Muscle of leg (tissue), 3 donors: ENCODE measurements at regions not wholly inside any gene's neighbourhood (a gene's known extent, or its start where the extent isn't known, plus 50 kb on each side); places are given as distances from the start of the nearest gene placed in this dataset.
A peak's percentile ranks its signal among the peaks of the same experiment; 100 is the strongest.
"Not testable (repeated sequence)": the region's sequence is repeated elsewhere in the genome, so short reads cannot be mapped to it uniquely, and the experiment has no call there.

Experiments used
- DNase-seq: peaks from one replicate; pipeline ENCODE4 v3.0.0; 2013
- H3K27ac ChIP-seq: one replicate; pipeline ENCODE4 v1.5.1; 2013; ENCODE audit warnings: mild to moderate bottlenecking, low read length, control low read depth
- H3K27me3 ChIP-seq: one replicate; pipeline ENCODE4 v1.6.1; 2013; ENCODE audit warnings: low read length; ENCODE audit not compliant: control insufficient read depth, insufficient read depth
- H3K36me3 ChIP-seq: one replicate; pipeline ENCODE4 v1.6.1; 2013; ENCODE audit warnings: low read length; ENCODE audit not compliant: control insufficient read depth, insufficient read depth
- H3K4me1 ChIP-seq: one replicate; pipeline ENCODE4 v1.6.1; 2013; ENCODE audit warnings: low read length; ENCODE audit not compliant: control insufficient read depth, insufficient read depth
- H3K4me3 ChIP-seq: one replicate; pipeline ENCODE4 v1.5.1; 2013; ENCODE audit warnings: low read length, control low read depth
- H3K9me3 ChIP-seq: replicated peaks from 2 replicates; pipeline ENCODE4 v1.6.1; 2013; ENCODE audit warnings: low read depth, low read length; ENCODE audit not compliant: control insufficient read depth
- WGBS: methylation state at CpG from one replicate; pipeline ENCODE4 v1.1.5; 2013; ENCODE audit warnings: missing lambda C conversion rate; ENCODE audit not compliant: insufficient coverage; 5-methylcytosine and 5-hydroxymethylcytosine counted together

- no peak for DNase-seq
- 83% methylated on average over 2 of the region's 4 CpGs for WGBS
- H3K36me3 ChIP-seq: no peaks in the 10 kb centered on the region
Observed at GRCh38 chr7:131667699-131668098, 111.3 kb upstream of the PODXL start.

GRCh38 chr7:131665021-131665420 is 108.6 kb upstream of the PODXL start:
- WGBS: 90% methylated on average over 1 of the region's 3 CpGs
- Histone ChIP-seq H3K4me3 (no peak overlapping the region), H3K36me3 (no peaks in the 10 kb centered on the region), H3K27me3 (peaks cover 2% of the 10 kb centered on the region), H3K4me1 (no peaks in the 10 kb centered on the region), H3K9me3 (no peaks in the 10 kb centered on the region), H3K27ac (no peak overlapping the region)
- no peak for DNase-seq

More at GRCh38 chr7:131667699-131668098, 111.3 kb upstream of the PODXL start:
- H3K4me3 ChIP-seq: no peak overlapping the region
- H3K27me3 ChIP-seq: peaks cover 2% of the 10 kb centered on the region
- no peak overlapping the region for H3K27ac ChIP-seq
- no peaks in the 10 kb centered on the region for H3K4me1 ChIP-seq
- no peaks in the 10 kb centered on the region for H3K9me3 ChIP-seq

GRCh38 chr7:131664570-131664969 is 108.1 kb upstream of the PODXL start:
- Histone ChIP-seq H3K36me3 (no peaks in the 10 kb centered on the region), H3K27ac (no peak overlapping the region), H3K27me3 (peaks cover 2% of the 10 kb centered on the region), H3K4me1 (no peaks in the 10 kb centered on the region), H3K4me3 (no peak overlapping the region), H3K9me3 (no peaks in the 10 kb centered on the region)
- DNase-seq: no peak
- WGBS: no CpG with 5 or more reads among the region's 5 CpGs

GRCh38 chr7:131662301-131662873 is 106.0 kb upstream of the PODXL start:
- not testable (repeated sequence) for H3K4me3 ChIP-seq, H3K4me1 ChIP-seq, DNase-seq, H3K27me3 ChIP-seq, H3K36me3 ChIP-seq, H3K9me3 ChIP-seq, H3K27ac ChIP-seq
- WGBS: 66% methylated on average over 10 of the region's 15 CpGs

- peaks cover 2% of the 10 kb centered on the region for H3K4me1 ChIP-seq
- peak overlapping the region; percentile 17 for H3K27ac ChIP-seq
- peak; percentile 15 for DNase-seq
- 40% methylated on average over 1 of the region's 3 CpGs for WGBS
- no peak overlapping the region for H3K4me3 ChIP-seq
- H3K9me3 ChIP-seq: no peaks in the 10 kb centered on the region
- no peaks in the 10 kb centered on the region for H3K27me3 ChIP-seq
- H3K36me3 ChIP-seq: no peaks in the 10 kb centered on the region
Observed at GRCh38 chr7:131657881-131658280, 101.5 kb upstream of the PODXL start.

- Histone ChIP-seq H3K4me3 (no peak overlapping the region), H3K4me1 (peaks cover 2% of the 10 kb centered on the region), H3K36me3 (no peaks in the 10 kb centered on the region), H3K9me3 (no peaks in the 10 kb centered on the region), H3K27ac (no peak overlapping the region), H3K27me3 (no peaks in the 10 kb centered on the region)
- 75% methylated on average over 7 of the region's 10 CpGs for WGBS
- DNase-seq: no peak
Observed at GRCh38 chr7:131656980-131657723, 100.7 kb upstream of the PODXL start.

- 69% methylated on average over 5 of the region's 7 CpGs for WGBS
- Histone ChIP-seq H3K4me3 (no peak overlapping the region), H3K36me3 (no peaks in the 10 kb centered on the region), H3K4me1 (peaks cover 2% of the 10 kb centered on the region), H3K27ac (no peak overlapping the region), H3K9me3 (no peaks in the 10 kb centered on the region), H3K27me3 (no peaks in the 10 kb centered on the region)
- DNase-seq: no peak
Observed at GRCh38 chr7:131655866-131656265, 99.4 kb upstream of the PODXL start.

GRCh38 chr7:131655447-131655846 is 99.0 kb upstream of the PODXL start:
- Histone ChIP-seq H3K36me3 (no peaks in the 10 kb centered on the region), H3K4me1 (peaks cover 2% of the 10 kb centered on the region), H3K9me3 (no peaks in the 10 kb centered on the region), H3K4me3 (no peak overlapping the region), H3K27ac (no peak overlapping the region), H3K27me3 (no peaks in the 10 kb centered on the region)
- 69% methylated on average over 6 of the region's 6 CpGs for WGBS
- DNase-seq: no peak

GRCh38 chr7:131654668-131655326 is 98.4 kb upstream of the PODXL start:
- Histone ChIP-seq H3K27me3 (no peaks in the 10 kb centered on the region), H3K4me1 (peaks cover 2% of the 10 kb centered on the region), H3K9me3 (no peaks in the 10 kb centered on the region), H3K27ac (no peak overlapping the region), H3K36me3 (no peaks in the 10 kb centered on the region), H3K4me3 (no peak overlapping the region)
- 4% methylated on average over 9 of the region's 19 CpGs for WGBS
- peak; percentile 73 for DNase-seq

GRCh38 chr7:131654249-131654558 is 97.8 kb upstream of the PODXL start:
- Histone ChIP-seq H3K27me3 (no peaks in the 10 kb centered on the region), H3K9me3 (no peaks in the 10 kb centered on the region), H3K4me1 (peaks cover 6% of the 10 kb centered on the region), H3K27ac (no peak overlapping the region), H3K36me3 (no peaks in the 10 kb centered on the region), H3K4me3 (no peak overlapping the region)
- no peak for DNase-seq
- 91% methylated on average over 1 of the region's 1 CpG for WGBS
